PC-3 (cell line): ENCODE measurements at regions not wholly inside any gene's neighbourhood (a gene's known extent, or its start where the extent isn't known, plus 50 kb on each side); places are given as distances from the start of the nearest gene placed in this dataset.

Experiments
- ATAC-seq: fragments of 200-7000 bp; cut with Tn5 transposase; 2 replicates; pipeline ENCODE4 v1.9.1; 2020; ENCODE audit warnings: mild to moderate bottlenecking, moderate library complexity
- BruUV-seq: library from RNA; stranded (reverse); fragments of 400-500 nt; replicated peaks from 2 replicates; lab custom pipeline; 2021; lab: Mats Ljungman, UMichigan
- CTCF ChIA-PET: fragments of 300-600 bp; sonication (Branson Sonifier 250); formaldehyde crosslinking; loops from one replicate; lab custom pipeline; 2022; ENCODE audit warnings: antibody characterized with exemption; lab: Charles Lee
- POLR2A ChIA-PET: fragments of 300-600 bp; sonication (Branson Sonifier 250); formaldehyde crosslinking; loops from one replicate; lab custom pipeline; 2022; ENCODE audit warnings: antibody characterized with exemption; ENCODE audit not compliant: unreplicated experiment; lab: Charles Lee
- DNase-seq: peaks from one replicate; pipeline ENCODE4 v3.0.0-alpha.2; 2015
- H2AFZ ChIP-seq: fragments of 300-600 bp; sonication (generic); 2 replicates; pipeline ENCODE4 v1.6.0; 2016; ENCODE audit warnings: antibody characterized with exemption, low read length
- H3F3A ChIP-seq: fragments of 300-600 bp; sonication (generic); one replicate; pipeline ENCODE4 v1.6.0; 2017; ENCODE audit warnings: antibody characterized with exemption, low read length, control low read depth, mild to moderate bottlenecking; ENCODE audit not compliant: unreplicated experiment
- H3K27ac ChIP-seq: fragments of 300-600 bp; sonication (generic); 2 replicates; pipeline ENCODE4 v1.5.1; 2016; ENCODE audit warnings: mild to moderate bottlenecking, low read length
- H3K27me3 ChIP-seq: fragments of 300-600 bp; sonication (generic); 2 replicates; pipeline ENCODE4 v1.6.1; 2016; ENCODE audit warnings: low read length, mixed read lengths
- H3K36me3 ChIP-seq: fragments of 300-600 bp; sonication (generic); 2 replicates; pipeline ENCODE4 v1.6.1; 2016; ENCODE audit warnings: low read depth, mixed run types, low read length, mixed read lengths
- H3K4me1 ChIP-seq: fragments of 300-600 bp; sonication (generic); 2 replicates; pipeline ENCODE4 v1.5.1; 2016; ENCODE audit warnings: low read length; ENCODE audit not compliant: insufficient read depth
- H3K4me2 ChIP-seq: fragments of 300-600 bp; sonication (generic); 2 replicates; pipeline ENCODE4 v1.6.0; 2016; ENCODE audit warnings: low read length
- H3K4me3 ChIP-seq: fragments of 300-600 bp; sonication (generic); 2 replicates; pipeline ENCODE4 v1.5.1; 2016; ENCODE audit warnings: mild to moderate bottlenecking, low read length, mixed read lengths
- H3K79me2 ChIP-seq: fragments of 300-600 bp; sonication (generic); 2 replicates; pipeline ENCODE4 v1.6.1; 2017; ENCODE audit warnings: low read length, mixed read lengths
- H3K9ac ChIP-seq: fragments of 300-600 bp; sonication (generic); 2 replicates; pipeline ENCODE4 v1.6.0; 2016; ENCODE audit warnings: mild to moderate bottlenecking, low read length
- H3K9me2 ChIP-seq: fragments of 300-600 bp; sonication (generic); replicated peaks from 2 replicates; pipeline ENCODE4 v1.6.1; 2016; ENCODE audit warnings: mixed run types, low read length, mixed read lengths
- H3K9me3 ChIP-seq: fragments of 300-600 bp; sonication (generic); 2 replicates; pipeline ENCODE4 v1.6.1; 2016; ENCODE audit warnings: low read length, mixed read lengths
- H4K20me1 ChIP-seq: fragments of 300-600 bp; sonication (generic); 2 replicates; pipeline ENCODE4 v1.6.1; 2016; ENCODE audit warnings: low read length, mixed read lengths
- CTCF ChIP-seq: fragments of 300-600 bp; sonication (generic); conservative IDR thresholded peaks from 2 replicates; pipeline ENCODE4 v1.5.1; 2017; ENCODE audit warnings: antibody characterized with exemption, low read depth, mild to moderate bottlenecking, low read length
- EZH2 ChIP-seq: fragments of 300-600 bp; sonication (generic); IDR thresholded peaks from one replicate; pipeline ENCODE4 v1.6.1; 2017; ENCODE audit warnings: antibody characterized with exemption, mild to moderate bottlenecking, low read length; ENCODE audit not compliant: unreplicated experiment
- EZH2phosphoT487 ChIP-seq: fragments of 300-600 bp; sonication (generic); IDR thresholded peaks from 2 replicates; pipeline ENCODE4 v1.6.1; 2018; ENCODE audit warnings: mild to moderate bottlenecking, antibody characterized with exemption, low read length, borderline replicate concordance
- intact Hi-C: fragments of 100-400 bp; cut with micrococcal nuclease; formaldehyde crosslinking; loops from 2 replicates; pipeline ENCODE4 v1.9.0; 2023

- ChIA-PET POLR2A (no interaction called here), CTCF (no interaction called here)
- no peak overlapping the region for H2AFZ ChIP-seq
- BruUV-seq, result no TSS peak
- H3K4me2 ChIP-seq, result no peak overlapping the region
- no peak overlapping the region for H3K4me3 ChIP-seq
- ATAC-seq, result no peak
- no peaks in the 10 kb centered on the region for H3K9me2 ChIP-seq
- no peaks in the 10 kb centered on the region for H3K4me1 ChIP-seq
- H3K27ac ChIP-seq, result no peak overlapping the region
- H3K79me2 ChIP-seq, result no peaks in the 10 kb centered on the region
- H3K9me3 ChIP-seq, result no peaks in the 10 kb centered on the region
- H3F3A ChIP-seq, result no peaks in the 10 kb centered on the region
- DNase-seq, result no peak
- intact Hi-C loops, result no loop called here
- TF ChIP-seq CTCF (no peak), EZH2 (no peak), EZH2phosphoT487 (no peak)
- no peak overlapping the region for H3K9ac ChIP-seq
- no peaks in the 10 kb centered on the region for H4K20me1 ChIP-seq
- H3K27me3 ChIP-seq, result peaks cover 32% of the 10 kb centered on the region
- H3K36me3 ChIP-seq, result no peaks in the 10 kb centered on the region
Observed at GRCh38 chr2:15773204-15773603, 167.1 kb upstream of the MYCN start.

GRCh38 chr2:15773846-15774245 is 166.5 kb upstream of the MYCN start:
- Histone ChIP-seq H3K79me2 (no peaks in the 10 kb centered on the region), H3K27ac (no peak overlapping the region), H3K27me3 (peaks cover 25% of the 10 kb centered on the region), H3K4me1 (no peaks in the 10 kb centered on the region), H3K4me2 (no peak overlapping the region), H3F3A (no peaks in the 10 kb centered on the region), H3K9me2 (no peaks in the 10 kb centered on the region), H3K9ac (no peak overlapping the region), H4K20me1 (no peaks in the 10 kb centered on the region), H2AFZ (no peak overlapping the region), H3K9me3 (no peaks in the 10 kb centered on the region), H3K4me3 (no peak overlapping the region), H3K36me3 (no peaks in the 10 kb centered on the region)
- POLR2A ChIA-PET, result no interaction called here
- CTCF ChIA-PET, result no interaction called here
- ATAC-seq (no peak), DNase-seq (no peak)
- intact Hi-C loops, result no loop called here
- BruUV-seq, result no TSS peak
- TF ChIP-seq CTCF (no peak), EZH2 (no peak), EZH2phosphoT487 (no peak)

- DNase-seq (no peak), ATAC-seq (no peak)
- H3K79me2 ChIP-seq, result no peaks in the 10 kb centered on the region
- no peaks in the 10 kb centered on the region for H3K9me2 ChIP-seq
- no peaks in the 10 kb centered on the region for H3F3A ChIP-seq
- no peaks in the 10 kb centered on the region for H3K9me3 ChIP-seq
- peaks cover 5% of the 10 kb centered on the region; the same call in 1 of the 2 replicates for H3K27me3 ChIP-seq
- no peak overlapping the region for H3K9ac ChIP-seq
- CTCF ChIA-PET, result no interaction called here
- POLR2A ChIA-PET, result no interaction called here
- no peak overlapping the region for H3K27ac ChIP-seq
- TF ChIP-seq EZH2 (no peak), EZH2phosphoT487 (no peak), CTCF (no peak)
- intact Hi-C loops, result no loop called here
- no peak overlapping the region for H2AFZ ChIP-seq
- no peaks in the 10 kb centered on the region for H3K36me3 ChIP-seq
- no peaks in the 10 kb centered on the region for H4K20me1 ChIP-seq
- H3K4me1 ChIP-seq, result no peaks in the 10 kb centered on the region
- H3K4me2 ChIP-seq, result no peak overlapping the region
- H3K4me3 ChIP-seq, result no peak overlapping the region
- no TSS peak for BruUV-seq
Observed at GRCh38 chr2:15775753-15776628, 164.4 kb upstream of the MYCN start.
